Stimulated activated naive CD8-positive, alpha-beta T cell treated with anti-CD3 and anti-CD28 coated beads, Interleukin-15, Interleukin-2, amounts not matched to agents 100 U/mL and 50 U/mL, for 24 hours (primary cell): ENCODE measurements at regions not wholly inside any gene's neighbourhood (a gene's known extent, or its start where the extent isn't known, plus 50 kb on each side); places are given as distances from the start of the nearest gene placed in this dataset.
"Not testable (repeated sequence)": the region's sequence is repeated elsewhere in the genome, so short reads cannot be mapped to it uniquely, and the experiment has no call there.

Source experiments
- ATAC-seq: fragments of 150-1000 bp; cut with Tn5 transposase; one replicate; pipeline ENCODE4 v1.10.0; 2021
- DNase-seq: peaks from one replicate; pipeline ENCODE4 v3.0.0; 2021

GRCh38 chr2:149860276-149860921, 272.8 kb upstream of the MMADHC start:
- ATAC-seq, result no peak
- no peak for DNase-seq

GRCh38 chr2:149858901-149859634, 271.5 kb upstream of the MMADHC start:
- no peak for ATAC-seq
- no peak for DNase-seq

- ATAC-seq, result no peak
Measured at GRCh38 chr2:149858216-149858615, 270.6 kb upstream of the MMADHC start.

GRCh38 chr2:149857344-149857743, 269.8 kb upstream of the MMADHC start:
- no peak for DNase-seq
- ATAC-seq, result no peak

More at GRCh38 chr2:149858216-149858615, 270.6 kb upstream of the MMADHC start:
- DNase-seq, result no peak

- DNase-seq, ATAC-seq: not testable (repeated sequence)
Measured at GRCh38 chr2:149855859-149856258, 268.3 kb upstream of the MMADHC start.

- no peak for DNase-seq
- ATAC-seq, result no peak
Measured at GRCh38 chr2:149849591-149849990, 262.0 kb upstream of the MMADHC start.

- DNase-seq, result no peak
- no peak for ATAC-seq
Measured at GRCh38 chr2:149849136-149849535, 261.6 kb upstream of the MMADHC start.

GRCh38 chr2:149841396-149841795, 253.8 kb upstream of the MMADHC start:
- no peak for ATAC-seq

GRCh38 chr2:149832324-149832723, 244.7 kb upstream of the MMADHC start:
- DNase-seq (no peak), ATAC-seq (no peak)

More at GRCh38 chr2:149841396-149841795, 253.8 kb upstream of the MMADHC start:
- DNase-seq, result no peak

GRCh38 chr2:149828520-149829210, 241.1 kb upstream of the MMADHC start:
- ATAC-seq, result no peak
- no peak for DNase-seq

- no peak for ATAC-seq
- no peak for DNase-seq
Measured at GRCh38 chr2:149827585-149828126, 240.1 kb upstream of the MMADHC start.

GRCh38 chr2:149826471-149827125, 239.0 kb upstream of the MMADHC start:
- DNase-seq, result no peak
- no peak for ATAC-seq

- DNase-seq (no peak), ATAC-seq (no peak)
Measured at GRCh38 chr2:149825473-149825872, 237.9 kb upstream of the MMADHC start.

GRCh38 chr2:149824136-149824535, 236.6 kb upstream of the MMADHC start:
- ATAC-seq (no peak), DNase-seq (no peak)

- DNase-seq (no peak), ATAC-seq (no peak)
Measured at GRCh38 chr2:149819356-149819957, 231.9 kb upstream of the MMADHC start.

GRCh38 chr2:149816756-149817551, 229.4 kb upstream of the MMADHC start:
- no peak for DNase-seq
- no peak for ATAC-seq

GRCh38 chr2:149815941-149816340, 228.4 kb upstream of the MMADHC start:
- DNase-seq (no peak), ATAC-seq (no peak)

GRCh38 chr2:149814901-149815300, 227.3 kb upstream of the MMADHC start:
- DNase-seq (no peak), ATAC-seq (no peak)

GRCh38 chr2:149814049-149814448, 226.5 kb upstream of the MMADHC start:
- ATAC-seq, result no peak

GRCh38 chr2:149808556-149808955, 221.0 kb upstream of the MMADHC start:
- ATAC-seq (no peak), DNase-seq (no peak)

More at GRCh38 chr2:149814049-149814448, 226.5 kb upstream of the MMADHC start:
- DNase-seq, result no peak

GRCh38 chr2:149806651-149807050, 219.1 kb upstream of the MMADHC start:
- DNase-seq, result no peak
- ATAC-seq, result no peak
